ENCODE measurements at regions not wholly inside any gene's neighbourhood (a gene's known extent, or its start where the extent isn't known, plus 50 kb on each side); places are given as distances from the start of the nearest gene placed in this dataset.

DNA sequence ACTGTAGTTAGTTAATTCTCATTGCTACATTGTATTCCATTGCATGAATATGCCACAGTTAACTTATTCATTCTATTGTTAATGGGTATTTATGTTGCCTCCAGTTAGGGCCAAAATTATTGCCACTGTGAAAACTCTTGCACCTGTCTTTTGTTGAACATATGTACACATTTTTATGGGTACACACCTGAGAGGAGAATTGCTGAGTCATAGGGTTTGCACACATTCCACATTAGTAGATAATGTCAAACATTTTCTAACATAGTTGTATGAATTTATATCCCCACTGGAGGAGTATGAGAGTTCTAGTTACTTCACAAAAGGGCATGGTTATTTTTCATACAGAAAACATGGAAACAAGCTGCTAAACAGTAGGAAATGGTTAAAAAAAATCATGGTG, 338.4 kb downstream of the FOXO1 start:
- TF ChIP-seq, protein P1, sequence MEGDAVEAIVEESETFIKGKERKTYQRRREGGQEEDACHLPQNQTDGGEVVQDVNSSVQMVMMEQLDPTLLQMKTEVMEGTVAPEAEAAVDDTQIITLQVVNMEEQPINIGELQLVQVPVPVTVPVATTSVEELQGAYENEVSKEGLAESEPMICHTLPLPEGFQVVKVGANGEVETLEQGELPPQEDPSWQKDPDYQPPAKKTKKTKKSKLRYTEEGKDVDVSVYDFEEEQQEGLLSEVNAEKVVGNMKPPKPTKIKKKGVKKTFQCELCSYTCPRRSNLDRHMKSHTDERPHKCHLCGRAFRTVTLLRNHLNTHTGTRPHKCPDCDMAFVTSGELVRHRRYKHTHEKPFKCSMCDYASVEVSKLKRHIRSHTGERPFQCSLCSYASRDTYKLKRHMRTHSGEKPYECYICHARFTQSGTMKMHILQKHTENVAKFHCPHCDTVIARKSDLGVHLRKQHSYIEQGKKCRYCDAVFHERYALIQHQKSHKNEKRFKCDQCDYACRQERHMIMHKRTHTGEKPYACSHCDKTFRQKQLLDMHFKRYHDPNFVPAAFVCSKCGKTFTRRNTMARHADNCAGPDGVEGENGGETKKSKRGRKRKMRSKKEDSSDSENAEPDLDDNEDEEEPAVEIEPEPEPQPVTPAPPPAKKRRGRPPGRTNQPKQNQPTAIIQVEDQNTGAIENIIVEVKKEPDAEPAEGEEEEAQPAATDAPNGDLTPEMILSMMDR (conservative IDR thresholded peaks at IDR 0.05; ENCODE audit: low read length), result no peak
- no peak for TF ChIP-seq EZH2phosphoT487 (IDR thresholded peaks at IDR 0.05; ENCODE audit: borderline replicate concordance, low read depth, low read length)
